ENCODE measurements at regions not wholly inside any gene's neighbourhood (a gene's known extent, or its start where the extent isn't known, plus 50 kb on each side); places are given as distances from the start of the nearest gene placed in this dataset.

- H3K4me3 ChIP-seq (ENCODE audit: low read depth, low read length) = no peak overlapping the region
- no peak for TF ChIP-seq CTCF (IDR thresholded peaks at IDR 0.05; ENCODE audit: insufficient read depth, low read length, poor library complexity, severe bottlenecking)
- peak; percentile 35 for DNase-seq (ENCODE audit: low read depth)
- no peaks in the 10 kb centered on the region for H3K27me3 ChIP-seq (ENCODE audit: control insufficient read depth, insufficient read depth, low read length)
- H3K36me3 ChIP-seq (ENCODE audit: control insufficient read depth, insufficient read depth, low read length) = no peaks in the 10 kb centered on the region
Observed at GRCh38 chr3:99394831-99395778, 243.3 kb upstream of the COL8A1 start.

GRCh38 chr3:99393961-99394360 is 244.4 kb upstream of the COL8A1 start:
- Histone ChIP-seq H3K4me3 (ENCODE audit: low read depth, low read length) (no peak overlapping the region), H3K27me3 (ENCODE audit: control insufficient read depth, insufficient read depth, low read length) (no peaks in the 10 kb centered on the region), H3K36me3 (ENCODE audit: control insufficient read depth, insufficient read depth, low read length) (no peaks in the 10 kb centered on the region)
- no peak for DNase-seq (ENCODE audit: low read depth)
- no peak for TF ChIP-seq CTCF (IDR thresholded peaks at IDR 0.05; ENCODE audit: insufficient read depth, low read length, poor library complexity, severe bottlenecking)

DNA sequence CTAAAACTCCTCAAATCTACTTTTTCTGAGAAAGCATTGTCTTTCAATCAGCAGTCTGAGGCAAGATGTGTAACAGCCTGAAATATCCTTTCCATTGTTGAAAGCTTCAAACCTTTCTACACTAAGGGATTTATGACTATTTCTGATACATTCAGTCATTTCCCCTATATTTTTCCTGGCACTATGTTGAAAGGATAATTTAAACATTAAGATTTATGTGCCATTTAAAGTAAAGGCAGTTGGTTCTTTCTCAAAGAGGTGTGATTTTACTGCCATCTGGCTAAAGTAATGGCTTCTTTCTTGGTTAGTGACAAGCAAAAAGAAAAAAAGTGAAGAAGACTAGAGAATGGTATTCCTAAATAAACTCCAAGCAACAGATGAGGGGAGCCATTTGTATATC is 249.6 kb upstream of the COL8A1 start:
- no peak for DNase-seq (ENCODE audit: low read depth)
- H3K36me3 ChIP-seq (ENCODE audit: control insufficient read depth, insufficient read depth, low read length) = no peaks in the 10 kb centered on the region
- TF ChIP-seq CTCF (IDR thresholded peaks at IDR 0.05; ENCODE audit: insufficient read depth, low read length, poor library complexity, severe bottlenecking) = no peak
- no peaks in the 10 kb centered on the region for H3K27me3 ChIP-seq (ENCODE audit: control insufficient read depth, insufficient read depth, low read length)
- H3K4me3 ChIP-seq (ENCODE audit: low read depth, low read length) = no peak overlapping the region

DNA sequence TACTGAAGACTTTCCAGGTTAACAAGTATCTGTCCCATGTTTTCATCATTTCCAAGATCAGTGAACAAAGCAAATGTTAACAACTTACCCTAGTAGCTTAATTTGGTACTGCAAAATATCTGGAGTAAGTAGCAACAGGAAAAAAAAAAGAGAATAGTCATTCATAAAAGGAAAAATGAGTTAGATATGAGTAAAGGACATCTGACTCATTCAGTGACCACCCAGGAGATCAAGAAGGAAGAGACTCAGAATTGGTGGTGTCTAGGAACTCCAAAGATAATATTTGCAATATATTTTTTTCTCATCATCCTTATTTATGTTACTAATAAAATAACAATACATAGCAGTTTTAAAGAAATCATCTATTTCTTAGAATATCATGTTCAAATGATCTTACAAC is 253.8 kb upstream of the COL8A1 start:
- H3K36me3 ChIP-seq (ENCODE audit: control insufficient read depth, insufficient read depth, low read length) = no peaks in the 10 kb centered on the region
- no peaks in the 10 kb centered on the region for H3K27me3 ChIP-seq (ENCODE audit: control insufficient read depth, insufficient read depth, low read length)
- DNase-seq (ENCODE audit: low read depth) = no peak
- no peak for TF ChIP-seq CTCF (IDR thresholded peaks at IDR 0.05; ENCODE audit: insufficient read depth, low read length, poor library complexity, severe bottlenecking)
- no peak overlapping the region for H3K4me3 ChIP-seq (ENCODE audit: low read depth, low read length)

DNA sequence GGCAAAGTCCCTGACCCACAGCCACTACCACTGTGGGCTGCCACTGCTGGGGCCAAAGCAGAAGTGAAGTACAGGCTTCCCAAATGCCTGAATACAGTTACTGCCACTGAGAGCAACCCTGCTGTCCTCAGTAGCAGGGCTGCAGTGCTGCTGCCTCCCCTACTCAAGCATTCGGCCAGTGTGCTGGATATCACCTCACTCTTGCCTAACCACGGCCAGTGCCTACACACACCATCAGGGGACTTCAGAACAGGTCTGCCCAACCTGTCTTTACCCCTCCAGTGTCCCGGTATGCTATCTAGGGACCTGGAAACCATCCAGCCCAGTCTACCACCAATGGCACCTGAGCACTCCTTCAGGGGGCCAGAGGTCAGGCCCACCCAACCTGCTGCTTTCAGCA is 261.5 kb upstream of the COL8A1 start:
- no peak overlapping the region for H3K4me3 ChIP-seq (ENCODE audit: low read depth, low read length)
- DNase-seq (ENCODE audit: low read depth) = no peak
- no peaks in the 10 kb centered on the region for H3K27me3 ChIP-seq (ENCODE audit: control insufficient read depth, insufficient read depth, low read length)
- TF ChIP-seq CTCF (IDR thresholded peaks at IDR 0.05; ENCODE audit: insufficient read depth, low read length, poor library complexity, severe bottlenecking) = no peak
- H3K36me3 ChIP-seq (ENCODE audit: control insufficient read depth, insufficient read depth, low read length) = no peaks in the 10 kb centered on the region

DNA sequence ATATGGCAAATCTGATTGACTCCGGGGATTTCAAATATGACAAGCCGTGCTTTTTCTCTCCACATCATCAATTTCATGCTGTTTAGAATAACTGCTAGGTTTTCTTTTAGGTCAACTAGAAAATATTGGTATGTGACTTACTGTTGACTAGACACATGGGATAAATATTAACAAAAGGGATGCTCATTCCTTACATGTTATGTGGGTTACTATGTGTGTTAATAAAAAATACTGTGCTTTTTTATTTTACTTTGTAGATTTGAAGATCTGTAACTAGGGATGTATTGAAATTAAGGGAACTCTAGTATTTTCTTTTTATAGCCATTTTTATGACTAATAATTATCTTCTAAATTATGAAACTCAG is 264.6 kb upstream of the COL8A1 start:
- no peaks in the 10 kb centered on the region for H3K27me3 ChIP-seq (ENCODE audit: control insufficient read depth, insufficient read depth, low read length)
- no peak overlapping the region for H3K4me3 ChIP-seq (ENCODE audit: low read depth, low read length)
- no peaks in the 10 kb centered on the region for H3K36me3 ChIP-seq (ENCODE audit: control insufficient read depth, insufficient read depth, low read length)
- no peak for TF ChIP-seq CTCF (IDR thresholded peaks at IDR 0.05; ENCODE audit: insufficient read depth, low read length, poor library complexity, severe bottlenecking)
- no peak for DNase-seq (ENCODE audit: low read depth)

Measured in kidney epithelial cell (primary cell).